Posterior vena cava (tissue), 2 donors: ENCODE measurements at regions not wholly inside any gene's neighbourhood (a gene's known extent, or its start where the extent isn't known, plus 50 kb on each side); places are given as distances from the start of the nearest gene placed in this dataset.
"Not testable (repeated sequence)": the region's sequence is repeated elsewhere in the genome, so short reads cannot be mapped to it uniquely, and the experiment has no call there.

ENCODE experiments used
- DNase-seq: peaks from one replicate; pipeline ENCODE4 v3.0.0-alpha.2; 2020; ENCODE audit warnings: low spot score
- intact Hi-C, 2 donors: fragments of 100-400 bp; cut with DNase I; formaldehyde crosslinking; loops; one replicate each; pipeline versions ENCODE4 v1.14.1 to v1.14.2; 2022 to 2023
- donor health status: DM: yes; HTN: yes; CAD: no.
- donor health status: DM: yes; HTN: yes; CAD: no.

- intact Hi-C loops = no loop called here
- no peak for DNase-seq
These were observed 77.2 kb upstream of the NDUFV2 start for GRCh38 chr18:9025091-9025838.

GRCh38 chr18:9029131-9029530, 73.4 kb upstream of the NDUFV2 start:
- no peak for DNase-seq
- intact Hi-C loops = no loop called here

- intact Hi-C loops = no loop called here
- DNase-seq = no peak
These were observed 70.0 kb upstream of the NDUFV2 start for GRCh38 chr18:9032519-9032918.

- intact Hi-C loops = no loop called here
- no peak for DNase-seq
These were observed 64.1 kb upstream of the NDUFV2 start for GRCh38 chr18:9038277-9038871.

GRCh38 chr18:9039441-9040071, 62.9 kb upstream of the NDUFV2 start:
- DNase-seq = no peak
- intact Hi-C loops = no loop called here

- intact Hi-C loops = no loop called here
- no peak for DNase-seq
These were observed 59.6 kb upstream of the NDUFV2 start for GRCh38 chr18:9042766-9043481.

- intact Hi-C loops = no loop called here
- DNase-seq = no peak
These were observed 58.9 kb upstream of the NDUFV2 start for GRCh38 chr18:9043581-9043980.

- intact Hi-C loops = loop anchor here in 1 of 2 donors (1.0 kb wide), 1 partner anchor 47 kb away; no protein-coding TSS in a partner anchor
- DNase-seq = no peak
These were observed 54.8 kb upstream of the NDUFV2 start for GRCh38 chr18:9047715-9048114.

GRCh38 chr18:9048236-9048635, 54.3 kb upstream of the NDUFV2 start:
- intact Hi-C loops = loop anchor here in 1 of 2 donors (1.0 kb wide), 1 partner anchor 46 kb away; no protein-coding TSS in a partner anchor
- DNase-seq = no peak

- DNase-seq = no peak
- intact Hi-C loops = loop anchor here in 1 of 2 donors (1.0 kb wide), 1 partner anchor 45 kb away; no protein-coding TSS in a partner anchor
These were observed 53.5 kb upstream of the NDUFV2 start for GRCh38 chr18:9048808-9049494.

- DNase-seq = no peak
- intact Hi-C loops = no loop called here
These were observed 53.0 kb upstream of the NDUFV2 start for GRCh38 chr18:9049495-9049809.

GRCh38 chr18:9050628-9051284, 51.7 kb upstream of the NDUFV2 start:
- intact Hi-C loops = loop anchor here in 1 of 2 donors (10.0 kb wide), 1 partner anchor 356 kb away; no protein-coding TSS in a partner anchor

More at GRCh38 chr18:9050628-9051284, 51.7 kb upstream of the NDUFV2 start:
- DNase-seq = not testable (repeated sequence)
